NT2/D1 (cell line): ENCODE measurements at regions not wholly inside any gene's neighbourhood (a gene's known extent, or its start where the extent isn't known, plus 50 kb on each side); places are given as distances from the start of the nearest gene placed in this dataset.

ENCODE experiments used
- SUZ12 ChIP-seq: IDR thresholded peaks from 2 replicates; pipeline ENCODE4 v1.6.1; 2011; ENCODE audit not compliant: insufficient read length, insufficient read depth; ENCODE audit errors: extremely low read depth
- YY1 ChIP-seq: IDR thresholded peaks from 2 replicates; pipeline ENCODE4 v1.6.1; 2011; ENCODE audit not compliant: insufficient read length, insufficient read depth
- ZNF274 ChIP-seq: IDR thresholded peaks from 2 replicates; pipeline ENCODE4 v1.6.1; 2011; ENCODE audit warnings: mild to moderate bottlenecking, low read depth, low read length

GRCh38 chr11:37259734-37260133 lies 661.7 kb upstream of the RAG2 start:
- TF ChIP-seq YY1 = no peak
- TF ChIP-seq ZNF274 = no peak
- TF ChIP-seq SUZ12 = no peak
